Skeletal muscle satellite cell (primary cell): ENCODE measurements at regions not wholly inside any gene's neighbourhood (a gene's known extent, or its start where the extent isn't known, plus 50 kb on each side); places are given as distances from the start of the nearest gene placed in this dataset. TPM values are rescaled to one million over a fixed set of nuclear protein-coding genes. Genes with fewer than 3 reads are reported as not detected.
A peak's percentile ranks its signal among the peaks of the same experiment; 100 is the strongest.

Source experiments
- H3K27me3 ChIP-seq: 2 replicates; pipeline ENCODE4 v1.7.0; 2013; ENCODE audit warnings: low read length; ENCODE audit not compliant: control insufficient read depth, insufficient read depth
- H3K36me3 ChIP-seq: 2 replicates; pipeline ENCODE4 v1.7.0; 2013; ENCODE audit warnings: mild to moderate bottlenecking, control low read depth, low read length; ENCODE audit not compliant: insufficient read depth
- H3K4me1 ChIP-seq: 2 replicates; pipeline ENCODE4 v1.7.0; 2013; ENCODE audit warnings: low read length; ENCODE audit not compliant: control insufficient read depth, insufficient read depth
- H3K4me2 ChIP-seq: 2 replicates; pipeline ENCODE4 v1.7.0; 2013; ENCODE audit warnings: mild to moderate bottlenecking, low read length
- H3K4me3 ChIP-seq: 2 replicates; pipeline ENCODE4 v1.7.0; 2013; ENCODE audit warnings: low read length
- H3K9ac ChIP-seq: 2 replicates; pipeline ENCODE4 v1.7.0; 2013; ENCODE audit warnings: mild to moderate bottlenecking, low read depth, low read length, moderate library complexity
- H3K9me3 ChIP-seq: replicated peaks from 2 replicates; pipeline ENCODE4 v1.7.0; 2013; ENCODE audit warnings: mild to moderate bottlenecking, control low read depth, low read length
- small RNA-seq: library from RNA; depleted of rRNA; stranded (forward); fragments of <200 nt; gene quantifications from one replicate; pipeline ENCODE3, GENCODE V24; 2012

DNA sequence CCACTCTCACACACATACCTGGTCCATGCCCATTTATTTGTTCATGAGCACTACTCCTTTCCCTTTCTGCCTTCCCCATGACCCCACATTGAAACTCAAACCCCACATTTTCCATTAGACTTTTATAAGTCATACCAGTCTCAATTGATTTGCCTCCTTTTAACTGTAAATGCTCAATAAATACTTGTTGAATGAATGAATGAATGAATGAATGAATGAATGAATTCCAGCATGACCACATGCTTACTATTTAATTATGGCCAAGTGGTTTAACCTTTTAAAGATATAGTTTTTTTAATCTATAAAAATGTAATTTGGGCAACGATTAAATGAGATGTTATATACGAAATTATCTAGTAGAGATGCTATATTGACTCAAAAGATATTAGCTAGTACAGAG, 54.1 kb upstream of the GRAMD2B start:
- Histone ChIP-seq H3K4me1 (peaks cover 29% of the 10 kb centered on the region), H3K9ac (no peak overlapping the region), H3K27me3 (no peaks in the 10 kb centered on the region), H3K9me3 (no peaks in the 10 kb centered on the region), H3K36me3 (no peaks in the 10 kb centered on the region), H3K4me3 (no peak overlapping the region), H3K4me2 (no peak overlapping the region)

- Histone ChIP-seq H3K4me3 (no peak overlapping the region), H3K4me2 (no peak overlapping the region)
Measured at GRCh38 chr5:126369995-126370731, 53.0 kb upstream of the GRAMD2B start.

DNA sequence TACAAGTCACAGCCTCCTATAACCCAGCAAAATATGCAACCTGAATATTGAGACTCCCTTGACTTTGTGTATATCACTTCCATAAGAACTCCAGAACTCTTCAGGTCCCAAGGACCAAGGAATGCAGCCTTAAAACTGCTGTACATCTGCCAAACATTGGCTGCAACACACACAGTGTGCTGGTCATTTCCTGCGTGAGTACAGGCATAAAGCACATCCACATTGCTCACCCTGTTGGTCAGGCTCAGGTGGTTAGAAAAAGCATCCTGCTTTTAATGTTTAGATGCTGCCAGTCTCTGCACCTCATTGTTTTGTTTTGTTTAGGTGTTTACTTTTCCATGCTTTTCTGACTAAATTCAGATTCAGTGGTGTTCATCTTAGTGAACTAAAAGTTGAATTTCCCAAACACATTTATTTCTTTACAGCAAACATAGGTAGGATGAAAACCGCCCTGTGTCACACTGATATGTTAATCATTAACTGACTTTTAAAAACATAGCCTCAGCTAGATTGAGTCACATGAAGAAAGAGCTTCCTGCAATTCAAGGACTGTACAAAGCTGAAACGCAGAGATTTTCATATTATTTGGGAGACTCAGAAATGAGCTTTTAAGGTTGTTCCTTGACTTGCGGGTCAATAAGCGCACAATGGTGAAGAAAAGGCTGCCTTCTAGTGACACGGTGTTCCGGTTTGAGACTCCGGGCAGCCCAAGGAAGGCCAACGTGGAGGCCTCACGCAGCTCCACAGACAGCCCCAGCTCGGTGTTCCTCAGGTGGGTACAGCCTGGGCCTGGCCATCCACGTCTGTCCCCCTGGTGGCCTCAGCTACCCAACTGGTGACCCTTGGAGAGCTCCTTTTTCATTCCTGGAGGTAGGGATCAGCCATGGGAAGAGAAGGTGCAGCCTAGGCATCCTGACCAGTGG, 52.2 kb upstream of the GRAMD2B start:
- Histone ChIP-seq H3K4me1 (peaks cover 21% of the 10 kb centered on the region), H3K4me2 (no peak overlapping the region), H3K9me3 (no peaks in the 10 kb centered on the region), H3K27me3 (no peaks in the 10 kb centered on the region), H3K36me3 (no peaks in the 10 kb centered on the region), H3K9ac (no peak overlapping the region), H3K4me3 (no peak overlapping the region)

More at GRCh38 chr5:126369995-126370731, 53.0 kb upstream of the GRAMD2B start:
- no peaks in the 10 kb centered on the region for H3K9me3 ChIP-seq
- H3K9ac ChIP-seq = no peak overlapping the region
- H3K36me3 ChIP-seq = no peaks in the 10 kb centered on the region
- no peaks in the 10 kb centered on the region for H3K27me3 ChIP-seq
- H3K4me1 ChIP-seq = peaks cover 21% of the 10 kb centered on the region

- peaks cover 38% of the 10 kb centered on the region for H3K4me1 ChIP-seq
- no peaks in the 10 kb centered on the region for H3K9me3 ChIP-seq
- H3K4me3 ChIP-seq = no peak overlapping the region
- H3K9ac ChIP-seq = peak overlapping the region; percentile 28
- H3K27me3 ChIP-seq = no peaks in the 10 kb centered on the region
- H3K4me2 ChIP-seq = no peak overlapping the region
- no peaks in the 10 kb centered on the region for H3K36me3 ChIP-seq
Measured at GRCh38 chr5:126373375-126374108, 49.7 kb upstream of the GRAMD2B start.

Small RNA genes in the stretch of these regions (small RNA-seq; reads per million reads assigned to genes)
- gene HMGB1P22 (not detected), gene RN7SKP117 (not detected)
